H1 (cell line): ENCODE measurements at regions not wholly inside any gene's neighbourhood (a gene's known extent, or its start where the extent isn't known, plus 50 kb on each side); places are given as distances from the start of the nearest gene placed in this dataset.
A peak's percentile ranks its signal among the peaks of the same experiment; 100 is the strongest.

Source experiments
- CTCF ChIA-PET: fragments of 300-600 bp; sonication (Branson Sonifier 250); formaldehyde crosslinking; loops from one replicate; lab custom pipeline; 2021; ENCODE audit not compliant: partially characterized antibody; lab: Charles Lee
- POLR2A ChIA-PET: fragments of 300-600 bp; sonication (Branson Sonifier 250); formaldehyde crosslinking; loops from one replicate; lab custom pipeline; 2021; ENCODE audit warnings: inconsistent platforms; ENCODE audit not compliant: partially characterized antibody; lab: Charles Lee
- DNase-seq, 2 experiments: peaks; one replicate each; pipeline versions ENCODE4 v3.0.0 to v3.0.0-alpha.2; 2010 to 2022; ENCODE audit warnings: low spot score in 2 of 2, low read depth in 1 of 2, mixed read lengths in 1 of 2
- FAIRE-seq: peaks from 2 replicates; lab custom pipeline; 2011; peaks lifted over from hg19 to GRCh38; lab: Jason Lieb, UNC
- H2AFZ ChIP-seq: 2 replicates; pipeline ENCODE4 v1.8.1; 2012; ENCODE audit warnings: low read length, inconsistent platforms
- H2AK5ac ChIP-seq: 2 replicates; pipeline ENCODE4 v1.6.1; 2013; ENCODE audit warnings: low read depth, low read length
- H2BK120ac ChIP-seq: replicated peaks from 2 replicates; pipeline ENCODE3; 2013; ENCODE audit warnings: low read depth, low read length, inconsistent platforms
- H2BK12ac ChIP-seq: 2 replicates; pipeline ENCODE4 v1.6.1; 2013; ENCODE audit warnings: low read depth, low read length
- H2BK15ac ChIP-seq: 2 replicates; pipeline ENCODE4 v1.6.1; 2013; ENCODE audit warnings: low read length
- H2BK20ac ChIP-seq: 2 replicates; pipeline ENCODE4 v1.6.1; 2013; ENCODE audit warnings: low read length
- H2BK5ac ChIP-seq: 2 replicates; pipeline ENCODE4 v1.6.1; 2013; ENCODE audit warnings: low read depth, low read length
- H3K14ac ChIP-seq: 2 replicates; pipeline ENCODE4 v1.6.1; 2013; ENCODE audit warnings: inconsistent platforms; ENCODE audit not compliant: insufficient read length
- H3K18ac ChIP-seq: 2 replicates; pipeline ENCODE4 v1.6.1; 2013; ENCODE audit warnings: low read length; ENCODE audit errors: extremely low read depth
- H3K23ac ChIP-seq: 2 replicates; pipeline ENCODE4 v1.6.1; 2013; ENCODE audit warnings: inconsistent platforms; ENCODE audit not compliant: insufficient read length
- H3K23me2 ChIP-seq: 2 replicates; pipeline ENCODE4 v1.6.1; 2013; ENCODE audit warnings: low read depth, low read length
- H3K27ac ChIP-seq: 2 replicates; pipeline ENCODE4 v1.6.1; 2011; ENCODE audit warnings: low read depth, low read length, inconsistent platforms
- H3K27me3 ChIP-seq, 4 experiments: replicated peaks in 1 of 4; 1 replicate in 1 of 4; 2 replicates in 3 of 4; pipeline versions ENCODE4 v1.6.1 to v1.8.1; 2011 to 2013; ENCODE audit warnings: low read length in 3 of 4, mild to moderate bottlenecking in 3 of 4, inconsistent platforms in 2 of 4, mixed read lengths in 2 of 4, moderate library complexity in 1 of 4; ENCODE audit not compliant: control insufficient read depth in 3 of 4, insufficient read depth in 3 of 4; ENCODE audit errors: extremely low read depth in 1 of 4
- H3K36me3 ChIP-seq, 4 experiments: 2 replicates each; pipeline versions ENCODE4 v1.6.1 to v1.8.1; 2011 to 2013; ENCODE audit warnings: mild to moderate bottlenecking in 4 of 4, low read length in 3 of 4, moderate library complexity in 2 of 4, control low read depth in 1 of 4, inconsistent platforms in 1 of 4; ENCODE audit not compliant: insufficient read depth in 4 of 4, control insufficient read depth in 2 of 4
- H3K4ac ChIP-seq: replicated peaks from 2 replicates; pipeline ENCODE3; 2013; ENCODE audit warnings: low read length, low read depth, mixed read lengths, inconsistent platforms; ENCODE audit not compliant: insufficient read length
- H3K4me1 ChIP-seq, 4 experiments: replicated peaks in 1 of 4; 1 replicate in 1 of 4; 2 replicates in 3 of 4; pipeline versions ENCODE4 v1.6.1 to v1.8.1; 2011 to 2013; ENCODE audit warnings: low read length in 3 of 4, inconsistent platforms in 2 of 4, mixed read lengths in 1 of 4; ENCODE audit not compliant: insufficient read depth in 4 of 4, control insufficient read depth in 3 of 4
- H3K4me2 ChIP-seq, 2 experiments: 2 replicates each; pipeline versions ENCODE4 v1.6.1 to v1.8.1; 2011 to 2013; ENCODE audit warnings: low read depth in 2 of 2, low read length in 2 of 2, control low read depth in 1 of 2, inconsistent platforms in 1 of 2, mild to moderate bottlenecking in 1 of 2; ENCODE audit not compliant: insufficient read depth in 1 of 2
- H3K4me3 ChIP-seq, 4 experiments: fragments of 200-600, 300-600 bp in 1 of 4; sonication (generic), shearing (Covaris generic), sonication (Bioruptor Twin) in 1 of 4; 2 replicates each; pipeline versions ENCODE4 v1.5.1 to v1.8.1; 2011 to 2016; ENCODE audit warnings: low read length in 4 of 4, low read depth in 3 of 4, control low read depth in 2 of 4, inconsistent platforms in 2 of 4, mild to moderate bottlenecking in 2 of 4, mixed read lengths in 1 of 4, moderate library complexity in 1 of 4; ENCODE audit not compliant: insufficient read depth in 2 of 4; ENCODE audit errors: extremely low read depth in 1 of 4
- H3K56ac ChIP-seq: replicated peaks from 2 replicates; pipeline ENCODE3; 2013; ENCODE audit warnings: low read depth, mild to moderate bottlenecking, mixed read lengths, low read length, inconsistent platforms; ENCODE audit not compliant: insufficient read length
- H3K79me1 ChIP-seq: 2 replicates; pipeline ENCODE4 v1.6.1; 2013; ENCODE audit warnings: low read depth, low read length, control low read depth
- H3K79me2 ChIP-seq, 2 experiments: 2 replicates each; pipeline versions ENCODE4 v1.6.1 to v1.8.1; 2012 to 2013; ENCODE audit warnings: low read length in 2 of 2, mild to moderate bottlenecking in 2 of 2, inconsistent platforms in 1 of 2; ENCODE audit not compliant: insufficient read depth in 2 of 2, control insufficient read depth in 1 of 2
- H3K9ac ChIP-seq, 4 experiments: replicated peaks in 1 of 4; 1 replicate in 1 of 4; 2 replicates in 3 of 4; pipeline versions ENCODE4 v1.6.1 to v1.8.1; 2011 to 2013; ENCODE audit warnings: low read depth in 3 of 4, low read length in 3 of 4, control low read depth in 2 of 4, mild to moderate bottlenecking in 2 of 4, moderate library complexity in 2 of 4, inconsistent platforms in 1 of 4; ENCODE audit errors: extremely low read depth in 1 of 4
- H3K9me3 ChIP-seq, 2 experiments: 2 replicates each; pipeline versions ENCODE4 v1.6.1 to v1.8.1; 2012 to 2013; ENCODE audit warnings: mild to moderate bottlenecking in 2 of 2, moderate library complexity in 2 of 2, control low read depth in 1 of 2, inconsistent platforms in 1 of 2, low read depth in 1 of 2, low read length in 1 of 2, mixed read lengths in 1 of 2; ENCODE audit not compliant: insufficient read depth in 2 of 2
- H4K20me1 ChIP-seq, 2 experiments: replicated peaks in 1 of 2; 2 replicates each; pipeline versions ENCODE3 to v1.8.1; 2011 to 2013; ENCODE audit warnings: inconsistent platforms in 2 of 2, low read length in 2 of 2, mild to moderate bottlenecking in 1 of 2; ENCODE audit not compliant: insufficient read depth in 2 of 2, control insufficient read depth in 1 of 2
- H4K5ac ChIP-seq: 2 replicates; pipeline ENCODE4 v1.6.1; 2013; ENCODE audit warnings: low read length, low read depth, mixed read lengths, inconsistent platforms; ENCODE audit not compliant: insufficient read length
- H4K8ac ChIP-seq: 2 replicates; pipeline ENCODE4 v1.8.0; 2013; ENCODE audit warnings: mild to moderate bottlenecking, moderate library complexity, low read length, inconsistent platforms; ENCODE audit not compliant: insufficient read depth; ENCODE audit errors: extremely low read depth
- H4K91ac ChIP-seq: replicated peaks from 2 replicates; pipeline ENCODE3; 2013; ENCODE audit warnings: low read length, mixed read lengths, inconsistent platforms; ENCODE audit not compliant: insufficient read length
- MAX ChIP-seq: IDR thresholded peaks from 2 replicates; pipeline ENCODE4 v1.6.1; 2012; ENCODE audit warnings: inconsistent platforms
- POLR2A ChIP-seq, 2 experiments: IDR thresholded peaks; 1 replicate in 1 of 2; 2 replicates in 1 of 2; pipeline ENCODE4 v1.6.1; 2011; ENCODE audit warnings: low read depth in 2 of 2, low read length in 2 of 2, mild to moderate bottlenecking in 2 of 2; ENCODE audit errors: control extremely low read depth in 1 of 2
- TAF1 ChIP-seq: IDR thresholded peaks from 2 replicates; pipeline ENCODE4 v1.6.1; 2011; ENCODE audit warnings: mild to moderate bottlenecking, low read depth, low read length
- TCF12 ChIP-seq: IDR thresholded peaks from 2 replicates; pipeline ENCODE4 v1.6.1; 2011; ENCODE audit warnings: low read depth, mild to moderate bottlenecking, low read length
- WGBS, 2 experiments: shearing (Covaris generic) in 1 of 2; methylation state at CpG; one replicate each; pipeline versions ENCODE4 v1.1.6 to v1.1.7; 2013 to 2015; ENCODE audit warnings: low lambda C conversion rate in 2 of 2, mixed read lengths in 2 of 2, inconsistent platforms in 1 of 2, low coverage in 1 of 2, missing lambda C conversion rate in 1 of 2; ENCODE audit not compliant: insufficient replicate concordance in 2 of 2, insufficient coverage in 1 of 2, insufficient read length in 1 of 2; ENCODE audit errors: extremely low coverage in 1 of 2, missing lambda C conversion rate in 1 of 2; 5-methylcytosine and 5-hydroxymethylcytosine counted together

GRCh38 chr7:21125297-21125696 lies 302.6 kb upstream of the SP4 start:
- H3K18ac ChIP-seq: no peak overlapping the region
- H3K4me1 ChIP-seq: peaks cover 8 to 24% (median 13%) of the 10 kb centered on the region in 4 experiments; a peak in 6 of 7 replicates
- CTCF ChIA-PET: interaction anchor here (0.9 to 2.7 kb wide), 8 partner anchors 9 to 129 kb away, joined by 3 to 9 read pairs (median 3); no protein-coding TSS in a partner anchor
- H4K20me1 ChIP-seq: no peaks in the 10 kb centered on the region
- H3K9ac ChIP-seq: no peak overlapping the region
- H4K5ac ChIP-seq: no peak overlapping the region
- H3K36me3 ChIP-seq: no peaks in the 10 kb centered on the region
- POLR2A ChIA-PET: interaction anchor here (1.8 kb wide), 1 partner anchor 44 kb away, joined by 6 read pairs; no protein-coding TSS in a partner anchor
- H3K23ac ChIP-seq: no peak overlapping the region
- no peaks in the 10 kb centered on the region for H3K9me3 ChIP-seq
- DNase-seq (peak in 1 of 2 experiments; percentile 25), FAIRE-seq (peak; percentile 94)
- H3K56ac ChIP-seq: no peak overlapping the region
- no peak overlapping the region for H2AFZ ChIP-seq
- no peak overlapping the region for H2BK5ac ChIP-seq
- no peak overlapping the region; a peak in 1 of 4 replicates for H3K4me2 ChIP-seq
- no peaks in the 10 kb centered on the region for H3K23me2 ChIP-seq
- 18% methylated on average over 6 of the region's 6 CpGs; no CpG with 5 or more reads in 1 of the 2 experiments for WGBS, 2 experiments
- no peak overlapping the region for H3K27ac ChIP-seq
- no peak overlapping the region for H2AK5ac ChIP-seq
- no peak overlapping the region for H2BK15ac ChIP-seq
- H2BK12ac ChIP-seq: no peak overlapping the region
- no peaks in the 10 kb centered on the region for H3K79me1 ChIP-seq
- no peak overlapping the region for H2BK20ac ChIP-seq
- no peak overlapping the region for H3K14ac ChIP-seq
- H4K8ac ChIP-seq: no peak overlapping the region
- no peak overlapping the region for H4K91ac ChIP-seq
- no peak overlapping the region for H3K4ac ChIP-seq
- no peak overlapping the region for H2BK120ac ChIP-seq
- no peaks in the 10 kb centered on the region for H3K79me2 ChIP-seq
- peaks cover 0 to 14% (median 8%) of the 10 kb centered on the region in 4 experiments; a peak in 5 of 7 replicates for H3K27me3 ChIP-seq
- H3K4me3 ChIP-seq: 0 out of 8 replicates have a peak overlapping the region, but pooled peaks of 1 of the 4 experiments have one; percentile 7
- TF ChIP-seq MAX: peak; percentile 85
- no peak for TF ChIP-seq TAF1
- TF ChIP-seq TCF12: peak; percentile 93
- no peak for TF ChIP-seq POLR2A (IDR thresholded peaks at IDR 0.05; ENCODE audit: control extremely low read depth in 1 of 2, low read depth in 2 of 2, low read length in 2 of 2)
